ES-I3 (cell line): ENCODE measurements at regions not wholly inside any gene's neighbourhood (a gene's known extent, or its start where the extent isn't known, plus 50 kb on each side); places are given as distances from the start of the nearest gene placed in this dataset.

Source experiments
- H3K36me3 ChIP-seq: 2 replicates; pipeline ENCODE4 v1.6.1; 2013; ENCODE audit warnings: mild to moderate bottlenecking, low read length, control low read depth, moderate library complexity; ENCODE audit not compliant: insufficient read depth
- H3K4me1 ChIP-seq: 2 replicates; pipeline ENCODE4 v1.6.1; 2013; ENCODE audit warnings: mild to moderate bottlenecking, control low read depth, low read length; ENCODE audit not compliant: insufficient read depth
- H3K9ac ChIP-seq: 2 replicates; pipeline ENCODE4 v1.6.1; 2013; ENCODE audit warnings: low read depth, mild to moderate bottlenecking, low read length, moderate library complexity
- H3K9me3 ChIP-seq: 2 replicates; pipeline ENCODE4 v1.6.1; 2013; ENCODE audit warnings: mild to moderate bottlenecking, low read length, moderate library complexity; ENCODE audit not compliant: control insufficient read depth, insufficient read depth

DNA sequence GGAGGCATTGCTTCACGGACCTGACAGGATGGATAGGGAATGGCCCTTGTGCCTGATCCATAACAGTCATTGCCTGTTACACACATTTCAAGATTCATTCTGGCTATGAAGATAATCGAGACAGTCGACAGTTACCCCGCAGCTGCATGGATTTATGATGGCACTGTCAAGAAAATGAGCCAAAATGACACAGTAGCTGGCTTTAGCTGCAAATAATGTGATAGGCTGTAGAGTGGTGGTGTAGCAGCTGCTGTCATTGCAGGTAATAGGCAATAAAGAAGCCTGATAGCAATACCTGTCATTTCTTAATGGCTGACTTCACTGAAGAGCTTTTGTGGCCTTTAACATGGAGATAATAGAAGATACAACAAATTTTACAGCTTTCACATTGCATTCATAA, 1085.2 kb upstream of the ARRDC3 start:
- Histone ChIP-seq H3K36me3 (no peaks in the 10 kb centered on the region), H3K9ac (no peak overlapping the region), H3K4me1 (0 out of 2 replicates have a peak, but pooled peaks cover 5% of the 10 kb centered on the region), H3K9me3 (no peaks in the 10 kb centered on the region)

GRCh38 chr5:92467695-92468094, 1084.6 kb upstream of the ARRDC3 start:
- Histone ChIP-seq H3K36me3 (no peaks in the 10 kb centered on the region), H3K9ac (no peak overlapping the region), H3K4me1 (0 out of 2 replicates have a peak, but pooled peaks cover 5% of the 10 kb centered on the region), H3K9me3 (no peaks in the 10 kb centered on the region)

DNA sequence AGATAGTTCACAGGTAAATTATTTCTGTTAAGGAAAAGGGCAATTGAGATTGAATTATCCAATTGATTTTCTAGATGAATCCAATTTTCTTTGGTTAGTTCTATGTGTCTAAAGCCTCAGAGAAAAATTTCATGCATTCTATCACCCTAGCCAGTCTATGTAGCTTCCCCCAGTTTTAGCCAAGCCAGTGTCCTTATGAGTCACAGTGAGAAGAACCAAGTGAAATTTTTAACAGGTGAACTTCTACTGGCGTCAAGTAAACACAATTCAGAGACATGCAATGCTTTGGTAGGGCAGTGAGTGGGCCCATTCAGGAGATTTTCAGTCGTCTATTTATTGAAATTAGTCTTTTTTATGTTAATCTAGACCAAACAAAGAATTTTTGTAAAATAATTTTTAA, 1077.4 kb upstream of the ARRDC3 start:
- no peaks in the 10 kb centered on the region for H3K9me3 ChIP-seq
- no peaks in the 10 kb centered on the region for H3K4me1 ChIP-seq
- H3K36me3 ChIP-seq: no peaks in the 10 kb centered on the region
- H3K9ac ChIP-seq: no peak overlapping the region

DNA sequence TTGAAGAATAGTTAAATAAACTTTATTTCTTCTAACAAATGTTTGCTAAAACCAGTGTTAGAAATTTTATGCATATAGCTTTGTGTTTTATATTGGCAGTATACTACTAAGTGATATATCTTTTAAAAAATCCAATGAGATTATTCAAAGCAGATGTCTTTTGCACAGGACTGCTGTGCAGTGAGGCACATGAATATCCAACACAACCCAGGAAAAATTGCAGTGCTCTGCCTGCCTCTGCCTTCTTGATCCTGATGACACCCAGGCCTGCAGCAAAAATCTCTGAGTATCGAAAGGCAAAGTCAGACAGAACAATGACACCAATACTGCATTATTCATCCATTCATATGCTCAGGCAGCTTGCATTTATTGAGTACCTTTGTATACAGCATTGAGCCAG, 1076.5 kb upstream of the ARRDC3 start:
- Histone ChIP-seq H3K9me3 (no peaks in the 10 kb centered on the region), H3K9ac (no peak overlapping the region), H3K36me3 (no peaks in the 10 kb centered on the region), H3K4me1 (no peaks in the 10 kb centered on the region)

- Histone ChIP-seq H3K4me1 (no peaks in the 10 kb centered on the region), H3K36me3 (no peaks in the 10 kb centered on the region), H3K9me3 (no peaks in the 10 kb centered on the region), H3K9ac (no peak overlapping the region)
Observed at GRCh38 chr5:92455011-92455410, 1071.9 kb upstream of the ARRDC3 start.

DNA sequence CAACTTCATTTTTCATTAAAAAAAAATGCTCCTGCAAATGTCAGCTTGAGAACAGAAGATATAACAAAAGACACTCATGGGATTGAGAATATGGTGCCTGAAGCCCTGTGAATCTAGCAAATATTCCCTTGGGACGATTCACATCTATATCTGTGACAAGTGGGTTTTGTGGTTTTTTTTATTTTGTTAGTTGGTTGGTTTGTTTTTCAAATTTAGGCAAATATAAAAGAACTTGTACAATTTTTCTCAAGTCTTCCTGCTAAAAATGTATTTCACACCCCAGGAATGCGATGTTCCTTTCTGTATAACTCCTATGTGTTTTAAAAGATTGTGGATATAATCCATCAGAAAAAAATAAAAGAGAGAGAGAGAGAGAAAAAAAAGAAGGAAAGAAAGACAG, 1061.8 kb upstream of the ARRDC3 start:
- Histone ChIP-seq H3K4me1 (no peaks in the 10 kb centered on the region), H3K36me3 (no peaks in the 10 kb centered on the region), H3K9ac (no peak overlapping the region), H3K9me3 (no peaks in the 10 kb centered on the region)

DNA sequence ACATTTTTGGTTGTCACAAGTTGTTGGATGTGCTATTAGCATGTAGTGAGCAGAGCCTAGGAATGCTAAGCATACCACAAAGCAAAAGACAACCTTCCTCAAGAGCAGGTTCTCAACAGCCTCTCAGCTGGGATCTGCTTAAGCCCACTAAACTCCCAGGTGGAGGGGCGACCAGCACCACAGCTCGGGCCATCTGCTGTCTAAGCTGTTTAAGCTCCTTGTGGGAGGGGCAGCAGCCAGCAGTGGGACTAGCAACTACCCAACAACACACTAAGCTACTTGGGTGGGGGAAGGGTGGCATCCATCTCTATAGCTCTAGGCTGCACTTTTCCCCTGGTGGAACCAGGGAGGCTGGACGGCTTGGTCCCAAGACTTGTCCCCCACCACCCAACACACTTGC, 1052.7 kb upstream of the ARRDC3 start:
- Histone ChIP-seq H3K9me3 (no peaks in the 10 kb centered on the region), H3K9ac (no peak overlapping the region), H3K36me3 (no peaks in the 10 kb centered on the region), H3K4me1 (no peaks in the 10 kb centered on the region)

GRCh38 chr5:92429646-92430045, 1046.5 kb upstream of the ARRDC3 start:
- H3K36me3 ChIP-seq: no peaks in the 10 kb centered on the region
- H3K9me3 ChIP-seq: no peaks in the 10 kb centered on the region
- no peak overlapping the region for H3K9ac ChIP-seq
- H3K4me1 ChIP-seq: no peaks in the 10 kb centered on the region

- Histone ChIP-seq H3K36me3 (no peaks in the 10 kb centered on the region), H3K9ac (no peak overlapping the region), H3K4me1 (no peaks in the 10 kb centered on the region), H3K9me3 (0 out of 2 replicates have a peak, but pooled peaks cover 2% of the 10 kb centered on the region)
Observed at GRCh38 chr5:92428415-92428814, 1045.3 kb upstream of the ARRDC3 start.

GRCh38 chr5:92424785-92425426, 1041.8 kb upstream of the ARRDC3 start:
- Histone ChIP-seq H3K9ac (no peak overlapping the region), H3K4me1 (no peaks in the 10 kb centered on the region), H3K9me3 (peaks cover 13% of the 10 kb centered on the region; the same call in 1 of the 2 replicates), H3K36me3 (no peaks in the 10 kb centered on the region)

DNA sequence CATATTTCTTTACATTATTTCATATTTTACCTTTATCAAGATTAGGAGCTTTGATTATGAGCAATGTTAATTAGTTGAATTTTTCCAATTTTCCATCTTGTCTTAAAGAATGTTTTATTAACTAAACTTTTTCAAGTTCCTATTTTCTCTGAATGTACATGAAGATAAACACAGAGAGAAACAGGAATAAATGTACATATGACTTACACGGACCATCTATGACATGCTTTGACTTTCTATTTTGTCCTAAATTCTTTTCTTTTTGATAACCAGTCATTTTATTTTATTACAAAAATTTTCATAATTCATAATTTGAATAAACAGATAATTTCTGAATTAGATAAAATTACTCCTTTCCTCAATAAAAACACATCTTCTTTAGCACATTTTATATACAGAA, 1038.8 kb upstream of the ARRDC3 start:
- H3K9me3 ChIP-seq: peaks cover 19% of the 10 kb centered on the region; the same call in 1 of the 2 replicates
- no peaks in the 10 kb centered on the region for H3K36me3 ChIP-seq

DNA sequence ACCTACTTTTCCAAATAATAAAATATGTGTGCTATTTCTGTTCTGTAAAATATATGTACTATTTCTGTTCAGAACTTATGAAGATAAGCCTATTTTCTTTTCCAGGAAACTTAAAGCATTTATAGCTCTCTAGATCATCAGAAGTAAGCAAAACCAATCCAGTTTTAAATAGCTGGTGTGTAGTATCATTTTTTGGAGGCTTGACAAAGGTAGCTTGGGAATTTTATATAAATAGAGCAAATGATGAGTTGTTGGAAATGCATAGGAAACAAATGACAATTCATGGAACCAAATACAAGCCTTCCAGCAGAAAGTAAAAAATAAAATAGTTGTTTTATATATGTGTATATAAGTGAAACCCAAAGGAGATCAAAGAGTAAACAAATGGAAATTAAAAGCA, 1038.1 kb upstream of the ARRDC3 start:
- no peaks in the 10 kb centered on the region for H3K4me1 ChIP-seq
- no peak overlapping the region for H3K9ac ChIP-seq
- no peaks in the 10 kb centered on the region for H3K36me3 ChIP-seq
- H3K9me3 ChIP-seq: peaks cover 19% of the 10 kb centered on the region; the same call in 1 of the 2 replicates

More for the DNA sequence above, 1038.8 kb upstream of the ARRDC3 start:
- H3K9ac ChIP-seq: no peak overlapping the region
- no peaks in the 10 kb centered on the region for H3K4me1 ChIP-seq

DNA sequence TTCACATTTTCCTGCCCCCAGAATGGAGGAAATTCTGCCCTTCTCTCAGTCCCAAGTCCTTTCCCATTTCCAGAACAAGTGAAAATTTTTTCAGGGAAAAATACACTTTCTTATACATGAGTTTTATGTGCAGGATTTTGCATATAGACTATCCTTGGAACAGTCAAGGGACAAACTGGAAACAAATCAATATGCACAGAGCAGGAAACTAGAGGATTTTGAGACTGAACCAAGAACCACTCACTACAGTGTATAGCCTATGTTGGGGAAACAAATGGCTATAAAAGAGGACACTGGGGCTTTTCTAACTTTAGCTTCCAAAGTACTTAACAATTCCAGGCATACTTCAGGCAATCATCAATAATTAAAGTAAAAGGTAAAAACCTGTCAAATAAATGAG, 1036.1 kb upstream of the ARRDC3 start:
- Histone ChIP-seq H3K9me3 (peaks cover 19% of the 10 kb centered on the region; the same call in 1 of the 2 replicates), H3K9ac (no peak overlapping the region), H3K36me3 (no peaks in the 10 kb centered on the region), H3K4me1 (no peaks in the 10 kb centered on the region)

GRCh38 chr5:92418341-92418740, 1035.2 kb upstream of the ARRDC3 start:
- Histone ChIP-seq H3K9ac (no peak overlapping the region), H3K36me3 (no peaks in the 10 kb centered on the region), H3K9me3 (peaks cover 16% of the 10 kb centered on the region; the same call in 1 of the 2 replicates), H3K4me1 (no peaks in the 10 kb centered on the region)

DNA sequence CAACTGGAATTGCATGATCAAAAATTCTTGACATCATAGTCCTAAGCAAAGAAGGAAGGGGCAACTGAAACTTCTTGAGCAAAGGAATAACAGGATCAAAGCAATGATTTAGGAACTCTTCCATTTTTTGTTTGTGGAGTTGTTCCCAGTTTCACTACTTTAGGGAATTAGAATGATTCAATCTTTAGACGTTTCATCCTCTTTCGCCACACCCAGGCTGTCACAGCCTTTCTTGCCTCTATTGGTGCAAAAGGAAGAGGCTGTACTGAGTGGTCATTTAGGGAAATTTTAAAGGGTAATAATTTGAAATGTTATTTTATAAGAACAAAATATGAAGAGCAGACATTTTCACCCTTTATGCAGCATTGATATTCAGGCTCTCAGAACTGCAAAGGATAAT, 1026.0 kb upstream of the ARRDC3 start:
- H3K9ac ChIP-seq: no peak overlapping the region
- H3K9me3 ChIP-seq: no peaks in the 10 kb centered on the region
- peaks cover 8% of the 10 kb centered on the region; the same call in 1 of the 2 replicates for H3K4me1 ChIP-seq
- H3K36me3 ChIP-seq: no peaks in the 10 kb centered on the region
